Right renal cortex interstitium (tissue), 3 donors: ENCODE measurements at regions not wholly inside any gene's neighbourhood (a gene's known extent, or its start where the extent isn't known, plus 50 kb on each side); places are given as distances from the start of the nearest gene placed in this dataset.

Experiments
- DNase-seq, 3 donors: peaks; one replicate each; pipeline ENCODE4 v3.0.0-alpha.2; 2013; ENCODE audit warnings: low read depth in 3 of 3, low spot score in 2 of 3

GRCh38 chr15:48032911-48033310 is 87.9 kb upstream of the SLC24A5 start:
- no peak for DNase-seq

GRCh38 chr15:48038221-48038620 is 82.6 kb upstream of the SLC24A5 start:
- no peak for DNase-seq

GRCh38 chr15:48040166-48040817 is 80.5 kb upstream of the SLC24A5 start:
- DNase-seq, result no peak

GRCh38 chr15:48041454-48041853 is 79.3 kb upstream of the SLC24A5 start:
- no peak for DNase-seq

GRCh38 chr15:48046813-48047438 is 73.9 kb upstream of the SLC24A5 start:
- DNase-seq, result no peak

- no peak for DNase-seq
Measured at GRCh38 chr15:48049736-48050135, 71.1 kb upstream of the SLC24A5 start.

DNA sequence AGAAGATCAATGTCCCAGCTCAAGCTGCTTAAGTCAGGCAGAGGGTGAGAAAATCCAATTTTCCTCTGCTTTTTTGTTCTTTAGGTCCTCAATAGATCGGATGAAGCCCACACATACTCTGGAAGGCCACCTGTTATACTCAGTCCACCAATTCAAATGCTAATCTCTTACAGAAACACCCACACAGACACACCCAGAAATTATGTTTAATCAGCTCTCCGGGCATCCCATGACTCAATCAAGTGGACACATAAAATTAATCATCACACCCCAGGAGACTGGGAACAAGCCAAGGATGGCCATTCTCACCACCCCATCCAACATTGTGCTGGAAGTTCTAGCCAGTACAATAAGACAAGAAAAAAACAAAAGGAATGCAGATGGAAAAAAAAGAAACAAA is 67.8 kb upstream of the SLC24A5 start:
- DNase-seq, result no peak

DNA sequence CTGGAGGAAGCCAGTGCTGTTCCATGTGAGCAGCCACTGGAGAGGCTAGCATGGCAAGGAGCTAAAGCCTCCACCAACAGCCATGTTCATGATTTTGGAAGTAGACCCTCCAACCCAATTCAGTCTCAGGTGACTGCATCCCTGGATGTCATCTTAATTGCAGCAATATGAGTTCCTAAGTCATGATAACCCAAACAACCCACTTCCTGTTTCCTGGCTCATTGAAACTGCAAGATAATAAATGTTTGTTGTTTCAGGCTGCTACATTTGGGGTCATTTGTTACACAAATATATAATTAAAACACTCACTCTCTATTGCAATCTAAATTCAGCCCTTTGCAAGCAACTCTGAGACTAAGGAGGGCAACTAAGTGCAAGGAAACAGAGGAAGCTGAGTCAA is 62.4 kb upstream of the SLC24A5 start:
- no peak for DNase-seq

GRCh38 chr15:48059791-48060190 is 61.0 kb upstream of the SLC24A5 start:
- no peak for DNase-seq

DNA sequence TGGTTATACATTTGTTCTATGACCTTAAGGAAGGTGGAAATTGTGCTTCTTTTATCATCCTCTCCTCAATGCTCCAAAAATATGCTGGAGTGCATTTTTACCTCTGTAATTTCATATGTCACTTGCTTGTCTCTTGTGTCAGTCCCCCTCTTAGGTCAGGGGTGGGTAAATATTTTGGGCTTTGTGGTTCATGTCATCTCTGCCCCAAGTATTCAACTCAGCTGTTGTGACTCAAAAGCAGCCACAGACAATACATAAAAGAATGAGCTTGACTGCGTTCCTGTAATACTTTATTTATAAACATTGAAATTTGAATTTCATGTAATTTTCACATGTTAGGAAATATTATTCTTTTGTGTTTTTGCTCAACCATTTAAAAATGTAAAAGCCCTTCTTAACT is 60.4 kb upstream of the SLC24A5 start:
- DNase-seq, result no peak

- DNase-seq, result no peak
Measured at GRCh38 chr15:48061605-48062004, 59.2 kb upstream of the SLC24A5 start.

DNA sequence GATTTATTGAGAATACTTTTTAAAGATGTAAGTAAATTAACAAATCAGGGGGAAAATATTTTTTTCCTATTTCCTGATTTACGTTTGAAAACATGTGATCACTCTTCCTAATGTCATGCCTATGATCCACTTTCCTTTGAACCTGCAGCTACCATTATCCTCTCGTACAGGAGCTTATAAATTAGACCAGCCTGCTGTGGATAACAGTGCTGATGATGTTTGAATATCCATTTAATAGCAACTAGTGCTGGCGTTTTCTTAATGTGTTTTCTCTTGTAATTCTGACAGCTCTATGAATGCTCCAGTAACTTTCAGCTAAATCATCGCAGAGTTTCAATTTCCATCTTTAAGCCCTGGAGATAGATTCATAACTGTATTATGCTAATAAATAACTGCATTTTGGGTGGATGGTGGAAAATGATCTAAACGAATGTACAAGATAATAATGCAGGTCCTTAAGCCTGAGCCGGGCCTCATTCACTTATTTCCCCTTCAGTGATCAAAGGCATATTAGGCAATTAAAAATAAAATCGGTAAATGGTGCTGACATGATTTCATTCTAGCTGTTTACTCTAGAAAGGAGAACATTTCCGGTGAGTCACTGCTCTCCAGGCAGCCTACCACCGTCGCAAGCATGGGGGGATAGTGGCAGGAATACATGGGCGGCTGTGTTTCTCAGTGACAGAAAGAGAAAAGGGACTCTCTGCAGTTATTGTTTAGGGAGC is 58.5 kb upstream of the SLC24A5 start:
- DNase-seq, result no peak

DNA sequence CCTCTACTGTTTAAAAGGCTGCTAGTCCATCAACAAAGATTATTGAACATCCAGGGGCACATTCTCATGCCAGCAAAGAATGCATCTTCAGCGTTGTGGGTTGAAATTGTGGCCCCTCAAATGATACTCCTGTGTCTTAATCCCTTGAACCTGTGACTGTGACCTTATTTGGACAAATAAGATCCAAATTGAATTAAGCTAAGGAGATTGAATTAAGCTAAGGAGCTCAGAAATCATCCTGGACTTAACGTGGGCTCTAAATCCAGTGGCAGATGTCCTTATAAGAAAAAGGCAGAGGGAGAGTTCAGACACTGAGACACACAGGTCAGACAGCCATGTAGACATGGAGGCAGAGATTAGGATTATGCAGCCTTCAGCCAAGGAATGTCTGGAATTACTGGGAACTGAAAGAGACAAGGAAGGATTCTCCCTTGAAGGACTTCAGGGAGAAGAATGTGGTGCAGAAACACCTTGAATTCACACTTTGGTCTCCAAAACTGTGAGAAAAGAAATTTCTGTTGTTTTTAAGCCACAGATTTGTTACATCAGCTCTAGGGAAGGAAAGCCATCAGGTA is 57.3 kb upstream of the SLC24A5 start:
- no peak for DNase-seq

DNA sequence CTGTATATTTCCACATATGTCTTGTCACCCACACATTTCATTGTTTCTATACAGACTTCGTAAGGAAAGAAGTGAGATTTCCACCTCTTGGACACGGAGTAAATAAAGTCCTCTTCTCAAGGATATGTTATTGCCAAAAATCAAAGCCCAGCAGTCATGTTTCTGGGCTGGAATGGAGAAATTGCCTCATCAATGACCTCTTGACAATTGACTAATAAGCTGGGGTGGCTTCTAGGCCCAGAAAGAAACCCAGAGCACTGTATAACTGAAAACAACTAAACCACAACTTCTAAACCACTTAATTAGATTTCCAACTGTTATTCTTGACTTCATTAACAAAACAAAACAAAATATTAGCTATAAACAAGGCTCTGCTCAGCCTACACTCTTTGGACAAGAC is 56.4 kb upstream of the SLC24A5 start:
- DNase-seq, result no peak

DNA sequence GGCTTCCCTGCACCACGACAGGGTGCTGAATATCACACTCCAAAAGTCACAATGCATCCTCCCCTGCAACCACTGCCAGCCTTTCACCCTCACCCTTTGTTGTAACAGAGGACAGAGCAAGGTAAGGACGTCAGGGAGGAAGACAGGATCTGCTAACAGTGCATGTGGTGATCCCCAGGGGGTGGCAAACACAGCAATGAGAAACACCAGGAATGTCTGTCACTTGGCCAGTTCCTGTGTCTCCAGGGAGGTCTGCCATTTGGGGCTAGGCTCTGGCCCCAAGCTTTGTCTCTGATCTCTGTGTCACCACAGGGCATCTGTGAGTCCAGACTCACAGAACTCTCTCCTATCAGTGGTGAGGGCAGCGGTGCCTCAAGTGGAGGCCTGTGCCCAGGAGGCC is 54.3 kb upstream of the SLC24A5 start:
- no peak for DNase-seq
